PC-3 (cell line): ENCODE measurements at regions not wholly inside any gene's neighbourhood (a gene's known extent, or its start where the extent isn't known, plus 50 kb on each side); places are given as distances from the start of the nearest gene placed in this dataset.

Source experiments
- CTCF ChIP-seq: fragments of 300-600 bp; sonication (generic); conservative IDR thresholded peaks from 2 replicates; pipeline ENCODE4 v1.5.1; 2017; ENCODE audit warnings: antibody characterized with exemption, low read depth, mild to moderate bottlenecking, low read length
- EZH2phosphoT487 ChIP-seq: fragments of 300-600 bp; sonication (generic); IDR thresholded peaks from 2 replicates; pipeline ENCODE4 v1.6.1; 2018; ENCODE audit warnings: mild to moderate bottlenecking, antibody characterized with exemption, low read length, borderline replicate concordance

- TF ChIP-seq CTCF (no peak), EZH2phosphoT487 (no peak)
Measured at GRCh38 chr17:31609331-31609730, 217.9 kb downstream of the RAB11FIP4 start.
